SK-N-SH treated with all-trans-retinoic acid at 6 μM for 48 hours (cell line): ENCODE measurements at regions not wholly inside any gene's neighbourhood (a gene's known extent, or its start where the extent isn't known, plus 50 kb on each side); places are given as distances from the start of the nearest gene placed in this dataset.

Source experiments
- ATAC-seq: fragments of 200-7000 bp; cut with Tn5 transposase; 3 replicates; pipeline ENCODE4 v1.9.1; 2020; ENCODE audit warnings: mild to moderate bottlenecking, moderate library complexity
- BACH2 ChIP-seq: fragments of 250-450 bp; sonication (Bioruptor Pico); IDR thresholded peaks from 2 replicates; pipeline ENCODE4 v1.9.0; 2021; ENCODE audit warnings: mild to moderate bottlenecking, borderline replicate concordance
- CSDC2 ChIP-seq: fragments of 250-450 bp; sonication (Bioruptor Pico); IDR thresholded peaks from 2 replicates; pipeline ENCODE4 v1.5.0; 2020; ENCODE audit warnings: mild to moderate bottlenecking, moderate library complexity
- ESRRG ChIP-seq: fragments of 250-450 bp; sonication (Bioruptor Pico); IDR thresholded peaks from 2 replicates; pipeline ENCODE4 v1.6.1; 2021; ENCODE audit warnings: mild to moderate bottlenecking
- GLIS3 ChIP-seq: fragments of 250-450 bp; sonication (Bioruptor Pico); IDR thresholded peaks from 2 replicates; pipeline ENCODE4 v1.5.0; 2020; ENCODE audit warnings: mild to moderate bottlenecking, moderate library complexity
- ISL1 ChIP-seq: fragments of 250-450 bp; sonication (Bioruptor Pico); IDR thresholded peaks from 2 replicates; pipeline ENCODE4 v2.1.2; 2022; ENCODE audit warnings: mild to moderate bottlenecking, moderate library complexity
- OSR1 ChIP-seq: fragments of 250-450 bp; sonication (Bioruptor Pico); IDR thresholded peaks from 2 replicates; pipeline ENCODE4 v1.8.0; 2022; ENCODE audit warnings: moderate library complexity, mild to moderate bottlenecking, inconsistent platforms
- PPARA ChIP-seq: fragments of 250-450 bp; sonication (Bioruptor Pico); IDR thresholded peaks from 2 replicates; pipeline ENCODE4 v1.5.0; 2020; ENCODE audit warnings: mild to moderate bottlenecking, borderline replicate concordance
- RARB ChIP-seq: fragments of 250-450 bp; sonication (Bioruptor Pico); IDR thresholded peaks from 2 replicates; pipeline ENCODE4 v1.8.0; 2021; ENCODE audit warnings: mild to moderate bottlenecking, moderate library complexity
- SNAI2 ChIP-seq: fragments of 250-450 bp; sonication (Bioruptor Pico); IDR thresholded peaks from 2 replicates; pipeline ENCODE4 v1.5.0; 2020; ENCODE audit warnings: mild to moderate bottlenecking, moderate library complexity
- TCF4 ChIP-seq: fragments of 250-450 bp; sonication (Bioruptor Pico); IDR thresholded peaks from 2 replicates; pipeline ENCODE4 v1.8.0; 2021; ENCODE audit warnings: mild to moderate bottlenecking, moderate library complexity, borderline replicate concordance
- TOX ChIP-seq: fragments of 250-450 bp; sonication (Bioruptor Pico); IDR thresholded peaks from 2 replicates; pipeline ENCODE4 v1.8.0; 2021; ENCODE audit warnings: mild to moderate bottlenecking, moderate library complexity, borderline replicate concordance
- ZFP3 ChIP-seq: fragments of 250-450 bp; sonication (Bioruptor Pico); IDR thresholded peaks from 2 replicates; pipeline ENCODE4 v1.5.0; 2020; ENCODE audit warnings: mild to moderate bottlenecking, moderate library complexity
- ZFP30 ChIP-seq: fragments of 450-650 bp; formaldehyde crosslinking; IDR thresholded peaks from 2 replicates; pipeline ENCODE4 v1.5.0; 2022; ENCODE audit warnings: mild to moderate bottlenecking, moderate library complexity
- ZNF565 ChIP-seq: fragments of 450-650 bp; formaldehyde crosslinking; conservative IDR thresholded peaks from 2 replicates; pipeline ENCODE4 v1.5.0; 2020; ENCODE audit warnings: low read depth, mild to moderate bottlenecking, moderate library complexity
- ZNF70 ChIP-seq: fragments of 450-650 bp; formaldehyde crosslinking; IDR thresholded peaks from 2 replicates; pipeline ENCODE4 v1.5.0; 2020; ENCODE audit warnings: mild to moderate bottlenecking, moderate library complexity
- ZNF8 ChIP-seq: fragments of 450-650 bp; formaldehyde crosslinking; IDR thresholded peaks from 2 replicates; pipeline ENCODE4 v1.5.0; 2020; ENCODE audit warnings: mild to moderate bottlenecking, moderate library complexity
- TF ChIP-seq, protein P1 (sequence below): fragments of 250-450 bp; sonication (Bioruptor Pico); IDR thresholded peaks from 2 replicates; pipeline ENCODE4 v1.5.1; 2021; ENCODE audit warnings: mild to moderate bottlenecking, moderate library complexity
- TF ChIP-seq, protein P2 (sequence below): fragments of 250-450 bp; sonication (Bioruptor Pico); IDR thresholded peaks from 2 replicates; pipeline ENCODE4 v1.8.0; 2021; ENCODE audit warnings: low read depth, mild to moderate bottlenecking, moderate library complexity, borderline replicate concordance
- TF ChIP-seq, protein P3 (sequence below): fragments of 250-450 bp; sonication (Bioruptor Pico); IDR thresholded peaks from 2 replicates; pipeline ENCODE4 v1.8.0; 2020; ENCODE audit warnings: mild to moderate bottlenecking, moderate library complexity, borderline replicate concordance
- TF ChIP-seq, protein P4 (sequence below): fragments of 250-450 bp; sonication (Bioruptor Pico); IDR thresholded peaks from 2 replicates; pipeline ENCODE4 v1.5.0; 2020; ENCODE audit warnings: mild to moderate bottlenecking, moderate library complexity
- TF ChIP-seq, protein P5 (sequence below): fragments of 250-450 bp; sonication (Bioruptor Pico); IDR thresholded peaks from 2 replicates; pipeline ENCODE4 v1.5.1; 2020; ENCODE audit warnings: low read depth, mild to moderate bottlenecking, moderate library complexity

DNA sequence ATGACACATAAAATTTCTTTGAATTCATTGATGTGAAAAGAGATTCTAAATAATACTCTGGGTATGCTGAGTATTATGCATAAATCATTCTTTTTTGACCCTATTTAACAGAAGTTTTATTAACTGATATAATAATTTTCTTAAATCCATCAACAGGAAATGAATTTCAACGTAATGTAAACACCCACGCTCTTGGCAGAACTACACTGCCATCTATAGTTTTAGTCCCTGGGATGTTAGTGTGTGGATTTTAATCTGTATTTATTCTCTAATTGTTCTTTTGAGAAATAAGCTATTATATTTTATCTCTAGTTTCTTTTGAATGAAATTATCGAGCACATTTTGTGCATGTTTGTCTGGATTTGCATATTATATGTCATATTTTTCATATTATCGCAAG is 666.8 kb upstream of the NDST4 start:
- ATAC-seq: no peak

DNA sequence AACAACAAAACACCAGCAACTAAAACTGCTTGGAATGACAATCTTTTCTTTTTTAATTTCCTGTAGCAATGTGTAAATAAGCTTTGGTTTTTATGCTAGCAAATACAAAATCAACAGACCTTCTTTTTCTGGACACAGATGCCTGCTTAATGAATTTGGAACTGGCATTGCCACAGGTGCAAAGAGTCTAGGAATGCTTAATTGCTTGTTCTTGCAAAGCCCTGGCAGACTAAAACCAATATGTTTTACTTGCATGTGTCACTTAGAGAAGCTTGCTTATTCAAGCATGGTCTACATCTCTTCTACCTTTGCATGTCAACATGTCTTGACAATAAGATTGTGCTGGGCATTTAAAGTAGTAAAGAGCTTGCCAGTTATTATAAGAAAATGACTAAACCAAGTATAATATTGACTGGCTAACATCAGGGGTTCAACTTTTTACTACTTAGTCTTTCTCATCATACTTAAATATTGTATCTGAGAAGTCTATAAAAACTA is 656.7 kb upstream of the NDST4 start:
- TF ChIP-seq, protein P1, sequence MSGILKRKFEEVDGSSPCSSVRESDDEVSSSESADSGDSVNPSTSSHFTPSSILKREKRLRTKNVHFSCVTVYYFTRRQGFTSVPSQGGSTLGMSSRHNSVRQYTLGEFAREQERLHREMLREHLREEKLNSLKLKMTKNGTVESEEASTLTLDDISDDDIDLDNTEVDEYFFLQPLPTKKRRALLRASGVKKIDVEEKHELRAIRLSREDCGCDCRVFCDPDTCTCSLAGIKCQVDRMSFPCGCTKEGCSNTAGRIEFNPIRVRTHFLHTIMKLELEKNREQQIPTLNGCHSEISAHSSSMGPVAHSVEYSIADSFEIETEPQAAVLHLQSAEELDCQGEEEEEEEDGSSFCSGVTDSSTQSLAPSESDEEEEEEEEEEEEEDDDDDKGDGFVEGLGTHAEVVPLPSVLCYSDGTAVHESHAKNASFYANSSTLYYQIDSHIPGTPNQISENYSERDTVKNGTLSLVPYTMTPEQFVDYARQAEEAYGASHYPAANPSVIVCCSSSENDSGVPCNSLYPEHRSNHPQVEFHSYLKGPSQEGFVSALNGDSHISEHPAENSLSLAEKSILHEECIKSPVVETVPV (CRISPR knock-in tag): no peak
- TF ChIP-seq, protein P2, sequence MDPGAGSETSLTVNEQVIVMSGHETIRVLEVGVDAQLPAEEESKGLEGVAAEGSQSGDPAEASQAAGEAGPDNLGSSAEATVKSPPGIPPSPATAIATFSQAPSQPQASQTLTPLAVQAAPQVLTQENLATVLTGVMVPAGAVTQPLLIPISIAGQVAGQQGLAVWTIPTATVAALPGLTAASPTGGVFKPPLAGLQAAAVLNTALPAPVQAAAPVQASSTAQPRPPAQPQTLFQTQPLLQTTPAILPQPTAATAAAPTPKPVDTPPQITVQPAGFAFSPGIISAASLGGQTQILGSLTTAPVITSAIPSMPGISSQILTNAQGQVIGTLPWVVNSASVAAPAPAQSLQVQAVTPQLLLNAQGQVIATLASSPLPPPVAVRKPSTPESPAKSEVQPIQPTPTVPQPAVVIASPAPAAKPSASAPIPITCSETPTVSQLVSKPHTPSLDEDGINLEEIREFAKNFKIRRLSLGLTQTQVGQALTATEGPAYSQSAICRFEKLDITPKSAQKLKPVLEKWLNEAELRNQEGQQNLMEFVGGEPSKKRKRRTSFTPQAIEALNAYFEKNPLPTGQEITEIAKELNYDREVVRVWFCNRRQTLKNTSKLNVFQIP: no peak
- TF ChIP-seq TOX (CRISPR knock-in tag) (no peak), ZFP3 (CRISPR knock-in tag) (no peak), TCF4 (CRISPR knock-in tag) (no peak), ZNF8 (no peak), RARB (no peak), ISL1 (CRISPR knock-in tag) (no peak), GLIS3 (CRISPR knock-in tag) (no peak), ZNF70 (no peak), ZNF565 (no peak), OSR1 (CRISPR knock-in tag) (no peak)
- TF ChIP-seq, protein P3, sequence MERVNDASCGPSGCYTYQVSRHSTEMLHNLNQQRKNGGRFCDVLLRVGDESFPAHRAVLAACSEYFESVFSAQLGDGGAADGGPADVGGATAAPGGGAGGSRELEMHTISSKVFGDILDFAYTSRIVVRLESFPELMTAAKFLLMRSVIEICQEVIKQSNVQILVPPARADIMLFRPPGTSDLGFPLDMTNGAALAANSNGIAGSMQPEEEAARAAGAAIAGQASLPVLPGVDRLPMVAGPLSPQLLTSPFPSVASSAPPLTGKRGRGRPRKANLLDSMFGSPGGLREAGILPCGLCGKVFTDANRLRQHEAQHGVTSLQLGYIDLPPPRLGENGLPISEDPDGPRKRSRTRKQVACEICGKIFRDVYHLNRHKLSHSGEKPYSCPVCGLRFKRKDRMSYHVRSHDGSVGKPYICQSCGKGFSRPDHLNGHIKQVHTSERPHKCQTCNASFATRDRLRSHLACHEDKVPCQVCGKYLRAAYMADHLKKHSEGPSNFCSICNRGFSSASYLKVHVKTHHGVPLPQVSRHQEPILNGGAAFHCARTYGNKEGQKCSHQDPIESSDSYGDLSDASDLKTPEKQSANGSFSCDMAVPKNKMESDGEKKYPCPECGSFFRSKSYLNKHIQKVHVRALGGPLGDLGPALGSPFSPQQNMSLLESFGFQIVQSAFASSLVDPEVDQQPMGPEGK: no peak
- TF ChIP-seq, protein P4, sequence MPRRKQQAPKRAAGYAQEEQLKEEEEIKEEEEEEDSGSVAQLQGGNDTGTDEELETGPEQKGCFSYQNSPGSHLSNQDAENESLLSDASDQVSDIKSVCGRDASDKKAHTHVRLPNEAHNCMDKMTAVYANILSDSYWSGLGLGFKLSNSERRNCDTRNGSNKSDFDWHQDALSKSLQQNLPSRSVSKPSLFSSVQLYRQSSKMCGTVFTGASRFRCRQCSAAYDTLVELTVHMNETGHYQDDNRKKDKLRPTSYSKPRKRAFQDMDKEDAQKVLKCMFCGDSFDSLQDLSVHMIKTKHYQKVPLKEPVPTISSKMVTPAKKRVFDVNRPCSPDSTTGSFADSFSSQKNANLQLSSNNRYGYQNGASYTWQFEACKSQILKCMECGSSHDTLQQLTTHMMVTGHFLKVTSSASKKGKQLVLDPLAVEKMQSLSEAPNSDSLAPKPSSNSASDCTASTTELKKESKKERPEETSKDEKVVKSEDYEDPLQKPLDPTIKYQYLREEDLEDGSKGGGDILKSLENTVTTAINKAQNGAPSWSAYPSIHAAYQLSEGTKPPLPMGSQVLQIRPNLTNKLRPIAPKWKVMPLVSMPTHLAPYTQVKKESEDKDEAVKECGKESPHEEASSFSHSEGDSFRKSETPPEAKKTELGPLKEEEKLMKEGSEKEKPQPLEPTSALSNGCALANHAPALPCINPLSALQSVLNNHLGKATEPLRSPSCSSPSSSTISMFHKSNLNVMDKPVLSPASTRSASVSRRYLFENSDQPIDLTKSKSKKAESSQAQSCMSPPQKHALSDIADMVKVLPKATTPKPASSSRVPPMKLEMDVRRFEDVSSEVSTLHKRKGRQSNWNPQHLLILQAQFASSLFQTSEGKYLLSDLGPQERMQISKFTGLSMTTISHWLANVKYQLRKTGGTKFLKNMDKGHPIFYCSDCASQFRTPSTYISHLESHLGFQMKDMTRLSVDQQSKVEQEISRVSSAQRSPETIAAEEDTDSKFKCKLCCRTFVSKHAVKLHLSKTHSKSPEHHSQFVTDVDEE (CRISPR knock-in tag): no peak
- ATAC-seq: no peak

More for the DNA sequence above, 666.8 kb upstream of the NDST4 start:
- TF ChIP-seq, protein P1 (CRISPR knock-in tag): no peak
- TF ChIP-seq GLIS3 (CRISPR knock-in tag) (no peak), ESRRG (CRISPR knock-in tag) (no peak), RARB (no peak), ZNF565 (no peak), CSDC2 (CRISPR knock-in tag) (no peak), ZNF8 (no peak), BACH2 (CRISPR knock-in tag) (no peak), ZFP30 (CRISPR knock-in tag) (no peak), ZNF70 (no peak), ZFP3 (CRISPR knock-in tag) (no peak), SNAI2 (CRISPR knock-in tag) (no peak), OSR1 (CRISPR knock-in tag) (no peak), TCF4 (CRISPR knock-in tag) (no peak), PPARA (CRISPR knock-in tag) (no peak), TOX (CRISPR knock-in tag) (no peak)
- TF ChIP-seq, protein P2: no peak
- TF ChIP-seq, protein P3: no peak
- TF ChIP-seq, protein P5, sequence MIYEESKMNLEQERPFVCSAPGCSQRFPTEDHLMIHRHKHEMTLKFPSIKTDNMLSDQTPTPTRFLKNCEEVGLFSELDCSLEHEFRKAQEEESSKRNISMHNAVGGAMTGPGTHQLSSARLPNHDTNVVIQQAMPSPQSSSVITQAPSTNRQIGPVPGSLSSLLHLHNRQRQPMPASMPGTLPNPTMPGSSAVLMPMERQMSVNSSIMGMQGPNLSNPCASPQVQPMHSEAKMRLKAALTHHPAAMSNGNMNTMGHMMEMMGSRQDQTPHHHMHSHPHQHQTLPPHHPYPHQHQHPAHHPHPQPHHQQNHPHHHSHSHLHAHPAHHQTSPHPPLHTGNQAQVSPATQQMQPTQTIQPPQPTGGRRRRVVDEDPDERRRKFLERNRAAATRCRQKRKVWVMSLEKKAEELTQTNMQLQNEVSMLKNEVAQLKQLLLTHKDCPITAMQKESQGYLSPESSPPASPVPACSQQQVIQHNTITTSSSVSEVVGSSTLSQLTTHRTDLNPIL (CRISPR knock-in tag): no peak
